CD14-positive monocyte (primary cell): ENCODE measurements at regions not wholly inside any gene's neighbourhood (a gene's known extent, or its start where the extent isn't known, plus 50 kb on each side); places are given as distances from the start of the nearest gene placed in this dataset.

Source experiments
- DNase-seq, 3 donors: peaks; one replicate each; pipeline ENCODE4 v3.0.0-alpha.2; 2011 to 2022
- H2AFZ ChIP-seq: 2 replicates; pipeline ENCODE4 v1.6.0; 2012; ENCODE audit warnings: mild to moderate bottlenecking, low read depth, low read length, inconsistent platforms; ENCODE audit not compliant: insufficient read depth, poor library complexity, severe bottlenecking
- H3K27ac ChIP-seq, 2 donors: 1 replicate in 1 of 2; 2 replicates in 1 of 2; pipeline ENCODE4 v1.5.1; 2012 to 2013; ENCODE audit warnings: low read length in 2 of 2, control low read depth in 1 of 2, inconsistent platforms in 1 of 2, low read depth in 1 of 2, mild to moderate bottlenecking in 1 of 2
- H3K27me3 ChIP-seq, 2 donors: one replicate each; pipeline versions ENCODE4 v1.6.0 to v1.6.1; 2011 to 2013; ENCODE audit warnings: low read length in 2 of 2; ENCODE audit not compliant: control insufficient read depth in 2 of 2, insufficient read depth in 2 of 2
- H3K36me3 ChIP-seq, 2 donors: replicated peaks in 1 of 2; 1 replicate in 1 of 2; 2 replicates in 1 of 2; pipeline versions ENCODE4 v1.5.1 to v1.6.1; 2012 to 2013; ENCODE audit warnings: low read length in 2 of 2, control low read depth in 1 of 2, inconsistent platforms in 1 of 2, mild to moderate bottlenecking in 1 of 2; ENCODE audit not compliant: insufficient read depth in 2 of 2, control insufficient read depth in 1 of 2
- H3K4me1 ChIP-seq, 2 donors: 1 replicate in 1 of 2; 2 replicates in 1 of 2; pipeline versions ENCODE4 v1.5.1 to v1.6.1; 2012 to 2013; ENCODE audit warnings: low read length in 2 of 2, control low read depth in 1 of 2, inconsistent platforms in 1 of 2, mild to moderate bottlenecking in 1 of 2, moderate library complexity in 1 of 2; ENCODE audit not compliant: insufficient read depth in 2 of 2, control insufficient read depth in 1 of 2
- H3K4me2 ChIP-seq: replicated peaks from 2 replicates; pipeline ENCODE3; 2012; ENCODE audit warnings: low read length, moderate library complexity, mild to moderate bottlenecking; ENCODE audit not compliant: poor library complexity, severe bottlenecking; ENCODE audit errors: extremely low read depth
- H3K4me3 ChIP-seq, 3 experiments: fragments of 200-600 bp in 1 of 3; sonication (generic) in 1 of 3; replicated peaks in 1 of 3; 1 replicate in 2 of 3; 2 replicates in 1 of 3; pipeline ENCODE4 v1.5.1; 2011 to 2013; ENCODE audit warnings: low read length in 3 of 3, mild to moderate bottlenecking in 3 of 3, control low read depth in 2 of 3, low read depth in 2 of 3, inconsistent platforms in 1 of 3, moderate library complexity in 1 of 3
- H3K79me2 ChIP-seq: 2 replicates; pipeline ENCODE4 v1.6.0; 2012; ENCODE audit warnings: mild to moderate bottlenecking, control low read depth, inconsistent platforms, low read length, moderate library complexity; ENCODE audit not compliant: insufficient read depth
- H3K9ac ChIP-seq: 2 replicates; pipeline ENCODE4 v1.6.0; 2017; ENCODE audit warnings: low read length, mild to moderate bottlenecking; ENCODE audit not compliant: insufficient read depth, poor library complexity, severe bottlenecking
- H3K9me3 ChIP-seq, 2 donors: replicated peaks in 1 of 2; 1 replicate in 1 of 2; 2 replicates in 1 of 2; pipeline versions ENCODE4 v1.5.1 to v1.6.1; 2012 to 2013; ENCODE audit warnings: low read length in 2 of 2, control low read depth in 1 of 2; ENCODE audit not compliant: control insufficient read depth in 1 of 2, insufficient read depth in 1 of 2
- H4K20me1 ChIP-seq: 2 replicates; pipeline ENCODE4 v1.6.0; 2012; ENCODE audit warnings: mild to moderate bottlenecking, low read length, control low read depth, moderate library complexity; ENCODE audit not compliant: insufficient read depth
- H3K27ac Mint-ChIP-seq, 7 donors: one replicate each; pipeline ENCODE4 v1.8.0; 2020; ENCODE audit warnings: mild to moderate bottlenecking in 7 of 7, mixed read lengths in 7 of 7, moderate library complexity in 6 of 7, inconsistent platforms in 2 of 7
- H3K27me3 Mint-ChIP-seq, 3 donors: one replicate each; pipeline ENCODE4 v1.8.0; 2021 to 2022; ENCODE audit warnings: low read depth in 3 of 3, mild to moderate bottlenecking in 3 of 3, mixed read lengths in 3 of 3, moderate library complexity in 3 of 3, inconsistent platforms in 1 of 3
- H3K36me3 Mint-ChIP-seq, 2 donors: one replicate each; pipeline ENCODE4 v1.8.0; 2020; ENCODE audit warnings: mixed read lengths in 2 of 2, inconsistent platforms in 1 of 2, mild to moderate bottlenecking in 1 of 2
- H3K4me1 Mint-ChIP-seq: one replicate; pipeline ENCODE4 v1.8.0; 2020; ENCODE audit warnings: mild to moderate bottlenecking, mixed read lengths
- H3K4me3 Mint-ChIP-seq, 2 donors: one replicate each; pipeline ENCODE4 v1.8.0; 2020; ENCODE audit warnings: mild to moderate bottlenecking in 2 of 2, mixed read lengths in 2 of 2, moderate library complexity in 1 of 2
- H3K9me3 Mint-ChIP-seq, 7 donors: one replicate each; pipeline ENCODE4 v1.8.0; 2020 to 2022; ENCODE audit warnings: mixed read lengths in 7 of 7, mild to moderate bottlenecking in 6 of 7, moderate library complexity in 6 of 7, inconsistent platforms in 2 of 7
- CTCF ChIP-seq: fragments of 200-600 bp; IDR thresholded peaks from one replicate; pipeline ENCODE4 v1.8.0; 2022; ENCODE audit warnings: antibody characterized with exemption, mild to moderate bottlenecking
- WGBS: methylation state at CpG from one replicate; pipeline ENCODE4 v1.1.5; 2013; ENCODE audit warnings: missing lambda C conversion rate; ENCODE audit not compliant: insufficient coverage; 5-methylcytosine and 5-hydroxymethylcytosine counted together
- intact Hi-C, 2 donors: fragments of 100-400 bp; cut with micrococcal nuclease; formaldehyde crosslinking; loops; one replicate each; pipeline versions ENCODE4 v1.15.0 to v1.15.1; 2023

GRCh38 chr1:222357252-222357651 lies 190.7 kb downstream of the HHIPL2 start:
- H3K9me3 ChIP-seq, result peaks cover 3% of the 10 kb centered on the region in 2 donors

GRCh38 chr1:222347627-222348026 lies 200.3 kb downstream of the HHIPL2 start:
- TF ChIP-seq CTCF, result no peak
- Mint-ChIP-seq H3K27ac (no peak overlapping the region), H3K9me3 (peaks cover 0 to 5% (median 2%) of the 10 kb centered on the region in 7 donors), H3K4me3 (no peak overlapping the region), H3K36me3 (no peaks in the 10 kb centered on the region), H3K4me1 (no peaks in the 10 kb centered on the region), H3K27me3 (peaks cover 0 to 8% (median 4%) of the 10 kb centered on the region in 3 donors)
- H3K9ac ChIP-seq, result no peak overlapping the region
- no peaks in the 10 kb centered on the region for H3K4me1 ChIP-seq
- H3K36me3 ChIP-seq, result no peaks in the 10 kb centered on the region
- no peak overlapping the region for H3K4me3 ChIP-seq
- intact Hi-C loops, result no loop called here
- H3K4me2 ChIP-seq, result no peak overlapping the region
- no peak overlapping the region for H2AFZ ChIP-seq
- H3K27ac ChIP-seq, result no peak overlapping the region
- no peak for DNase-seq
- no peaks in the 10 kb centered on the region for H3K79me2 ChIP-seq
- H4K20me1 ChIP-seq, result no peaks in the 10 kb centered on the region
- no peaks in the 10 kb centered on the region for H3K27me3 ChIP-seq
- H3K9me3 ChIP-seq, result no peaks in the 10 kb centered on the region
- WGBS, result 94% methylated on average over 2 of the region's 3 CpGs

More at GRCh38 chr1:222357252-222357651, 190.7 kb downstream of the HHIPL2 start:
- Histone ChIP-seq H3K4me2 (no peak overlapping the region), H4K20me1 (no peaks in the 10 kb centered on the region), H3K4me1 (no peaks in the 10 kb centered on the region), H3K36me3 (no peaks in the 10 kb centered on the region), H2AFZ (no peak overlapping the region), H3K79me2 (no peaks in the 10 kb centered on the region), H3K4me3 (no peak overlapping the region), H3K27me3 (no peaks in the 10 kb centered on the region), H3K27ac (no peak overlapping the region), H3K9ac (no peak overlapping the region)
- no CpG with 5 or more reads among the region's 4 CpGs for WGBS
- H3K36me3 Mint-ChIP-seq, result no peaks in the 10 kb centered on the region
- H3K4me3 Mint-ChIP-seq, result no peak overlapping the region
- peaks cover 2 to 9% (median 5%) of the 10 kb centered on the region in 7 donors for H3K9me3 Mint-ChIP-seq
- intact Hi-C loops, result no loop called here
- TF ChIP-seq CTCF, result no peak
- DNase-seq, result no peak
- no peak overlapping the region for H3K27ac Mint-ChIP-seq
- H3K27me3 Mint-ChIP-seq, result no peaks in the 10 kb centered on the region
- H3K4me1 Mint-ChIP-seq, result no peaks in the 10 kb centered on the region
